Endometrium (tissue), 2 donors: ENCODE measurements at regions not wholly inside any gene's neighbourhood (a gene's known extent, or its start where the extent isn't known, plus 50 kb on each side); places are given as distances from the start of the nearest gene placed in this dataset.
A peak's percentile ranks its signal among the peaks of the same experiment; 100 is the strongest.
"Not testable (repeated sequence)": the region's sequence is repeated elsewhere in the genome, so short reads cannot be mapped to it uniquely, and the experiment has no call there.

ENCODE experiments used
- FAIRE-seq: peaks from 2 replicates; lab custom pipeline; 2012; peaks lifted over from hg19 to GRCh38; lab: Jason Lieb, UNC
- donor health status: control.
- donor health status: control.

- peak; percentile 67 for FAIRE-seq
Measured at GRCh38 chr6:130674604-130675003, 152.6 kb upstream of the SMLR1 start.

GRCh38 chr6:130675072-130675471 is 152.1 kb upstream of the SMLR1 start:
- no peak for FAIRE-seq

GRCh38 chr6:130676077-130676772 is 151.0 kb upstream of the SMLR1 start:
- peak; percentile 99 for FAIRE-seq

GRCh38 chr6:130676773-130677144 is 150.4 kb upstream of the SMLR1 start:
- FAIRE-seq: no peak

GRCh38 chr6:130677312-130677711 is 149.9 kb upstream of the SMLR1 start:
- no peak for FAIRE-seq

- no peak for FAIRE-seq
Measured at GRCh38 chr6:130677766-130678165, 149.4 kb upstream of the SMLR1 start.

- FAIRE-seq: no peak
Measured at GRCh38 chr6:130679684-130680083, 147.5 kb upstream of the SMLR1 start.

GRCh38 chr6:130680116-130680515 is 147.1 kb upstream of the SMLR1 start:
- FAIRE-seq: no peak

GRCh38 chr6:130681028-130681427 is 146.2 kb upstream of the SMLR1 start:
- FAIRE-seq: peak; percentile 98

GRCh38 chr6:130682066-130682465 is 145.1 kb upstream of the SMLR1 start:
- FAIRE-seq: no peak

- FAIRE-seq: peak; percentile 70
Measured at GRCh38 chr6:130683761-130684517, 143.3 kb upstream of the SMLR1 start.

GRCh38 chr6:130692659-130693058 is 134.5 kb upstream of the SMLR1 start:
- no peak for FAIRE-seq

- no peak for FAIRE-seq
Measured at GRCh38 chr6:130693944-130694343, 133.3 kb upstream of the SMLR1 start.

GRCh38 chr6:130694606-130695005 is 132.6 kb upstream of the SMLR1 start:
- no peak for FAIRE-seq

- no peak for FAIRE-seq
Measured at GRCh38 chr6:130696806-130697205, 130.4 kb upstream of the SMLR1 start.

GRCh38 chr6:130697271-130697994 is 129.8 kb upstream of the SMLR1 start:
- no peak for FAIRE-seq

GRCh38 chr6:130697995-130698535 is 129.1 kb upstream of the SMLR1 start:
- peak; percentile 79 for FAIRE-seq

- FAIRE-seq: no peak
Measured at GRCh38 chr6:130699742-130700141, 127.5 kb upstream of the SMLR1 start.

- FAIRE-seq: no peak
Measured at GRCh38 chr6:130700397-130700796, 126.8 kb upstream of the SMLR1 start.

- no peak for FAIRE-seq
Measured at GRCh38 chr6:130708338-130708737, 118.9 kb upstream of the SMLR1 start.

GRCh38 chr6:130711641-130712040 is 115.6 kb upstream of the SMLR1 start:
- FAIRE-seq: not testable (repeated sequence)

- FAIRE-seq: no peak
Measured at GRCh38 chr6:130713144-130713543, 114.1 kb upstream of the SMLR1 start.

GRCh38 chr6:130715058-130715457 is 112.1 kb upstream of the SMLR1 start:
- no peak for FAIRE-seq
